Upper lobe of right lung (tissue), 1 donor: ENCODE measurements at regions not wholly inside any gene's neighbourhood (a gene's known extent, or its start where the extent isn't known, plus 50 kb on each side); places are given as distances from the start of the nearest gene placed in this dataset.

Experiments used
- ATAC-seq: fragments of 200-7000 bp; cut with Tn5 transposase; one replicate; pipeline ENCODE4 v1.9.1; 2020; ENCODE audit warnings: mild to moderate bottlenecking, moderate library complexity
- DNase-seq: peaks from one replicate; pipeline ENCODE4 v3.0.0-alpha.2; 2020
- H3K27ac ChIP-seq: fragments of 200-600 bp; one replicate; pipeline ENCODE4 v1.8.0; 2022
- H3K27me3 ChIP-seq: fragments of 200-600 bp; one replicate; pipeline ENCODE4 v1.8.0; 2022; ENCODE audit warnings: mild to moderate bottlenecking
- H3K36me3 ChIP-seq: fragments of 200-600 bp; one replicate; pipeline ENCODE4 v1.8.0; 2022
- H3K4me1 ChIP-seq: fragments of 200-600 bp; one replicate; pipeline ENCODE4 v1.8.0; 2022
- H3K4me3 ChIP-seq: fragments of 200-600 bp; one replicate; pipeline ENCODE4 v1.8.0; 2022; ENCODE audit warnings: mild to moderate bottlenecking
- H3K9me3 ChIP-seq: fragments of 200-600 bp; one replicate; pipeline ENCODE4 v1.8.0; 2022
- intact Hi-C: fragments of 100-400 bp; cut with DNase I; formaldehyde crosslinking; loops from one replicate; pipeline ENCODE4 v1.11.0; 2022
- TF ChIP-seq, protein P1 (sequence below): fragments of 200-600 bp; IDR thresholded peaks from one replicate; pipeline ENCODE4 v1.8.0; 2022; ENCODE audit warnings: antibody characterized with exemption
- donor health status: DM: no; HTN: yes; CAD: no; lungs with severe emphysema.

DNA sequence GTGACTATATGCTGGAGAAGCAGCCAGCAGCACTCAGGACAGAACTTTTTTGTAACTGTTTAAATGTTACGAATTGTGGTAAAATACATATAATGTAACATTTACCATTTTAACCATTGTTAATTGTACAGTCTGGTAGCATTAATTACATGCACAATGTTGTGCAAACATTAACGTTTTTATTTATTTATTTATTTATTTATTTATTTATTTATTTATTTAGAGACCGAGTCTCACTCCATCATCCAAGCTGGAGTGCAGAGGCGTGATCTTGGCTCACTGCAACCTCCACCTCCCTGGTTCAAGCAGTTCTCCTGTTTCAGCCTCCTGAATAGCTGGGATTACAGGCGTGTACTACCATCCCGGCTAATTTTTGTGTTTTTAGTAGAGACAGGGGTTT is 88.7 kb upstream of the TEX51 start:
- no peaks in the 10 kb centered on the region for H3K27me3 ChIP-seq
- TF ChIP-seq, protein P1, sequence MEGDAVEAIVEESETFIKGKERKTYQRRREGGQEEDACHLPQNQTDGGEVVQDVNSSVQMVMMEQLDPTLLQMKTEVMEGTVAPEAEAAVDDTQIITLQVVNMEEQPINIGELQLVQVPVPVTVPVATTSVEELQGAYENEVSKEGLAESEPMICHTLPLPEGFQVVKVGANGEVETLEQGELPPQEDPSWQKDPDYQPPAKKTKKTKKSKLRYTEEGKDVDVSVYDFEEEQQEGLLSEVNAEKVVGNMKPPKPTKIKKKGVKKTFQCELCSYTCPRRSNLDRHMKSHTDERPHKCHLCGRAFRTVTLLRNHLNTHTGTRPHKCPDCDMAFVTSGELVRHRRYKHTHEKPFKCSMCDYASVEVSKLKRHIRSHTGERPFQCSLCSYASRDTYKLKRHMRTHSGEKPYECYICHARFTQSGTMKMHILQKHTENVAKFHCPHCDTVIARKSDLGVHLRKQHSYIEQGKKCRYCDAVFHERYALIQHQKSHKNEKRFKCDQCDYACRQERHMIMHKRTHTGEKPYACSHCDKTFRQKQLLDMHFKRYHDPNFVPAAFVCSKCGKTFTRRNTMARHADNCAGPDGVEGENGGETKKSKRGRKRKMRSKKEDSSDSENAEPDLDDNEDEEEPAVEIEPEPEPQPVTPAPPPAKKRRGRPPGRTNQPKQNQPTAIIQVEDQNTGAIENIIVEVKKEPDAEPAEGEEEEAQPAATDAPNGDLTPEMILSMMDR, result no peak
- H3K4me1 ChIP-seq, result no peaks in the 10 kb centered on the region
- no peak overlapping the region for H3K4me3 ChIP-seq
- H3K36me3 ChIP-seq, result no peaks in the 10 kb centered on the region
- intact Hi-C loops, result no loop called here
- ATAC-seq (no peak), DNase-seq (no peak)
- no peak overlapping the region for H3K27ac ChIP-seq
- no peaks in the 10 kb centered on the region for H3K9me3 ChIP-seq

- DNase-seq, result no peak
- Histone ChIP-seq H3K27ac (no peak overlapping the region), H3K4me1 (no peaks in the 10 kb centered on the region), H3K36me3 (no peaks in the 10 kb centered on the region), H3K27me3 (no peaks in the 10 kb centered on the region), H3K4me3 (no peak overlapping the region), H3K9me3 (no peaks in the 10 kb centered on the region)
- no peak for ATAC-seq
- intact Hi-C loops, result no loop called here
- TF ChIP-seq, protein P1, result no peak
Observed at GRCh38 chr2:126811101-126811500, 87.6 kb upstream of the TEX51 start.

DNA sequence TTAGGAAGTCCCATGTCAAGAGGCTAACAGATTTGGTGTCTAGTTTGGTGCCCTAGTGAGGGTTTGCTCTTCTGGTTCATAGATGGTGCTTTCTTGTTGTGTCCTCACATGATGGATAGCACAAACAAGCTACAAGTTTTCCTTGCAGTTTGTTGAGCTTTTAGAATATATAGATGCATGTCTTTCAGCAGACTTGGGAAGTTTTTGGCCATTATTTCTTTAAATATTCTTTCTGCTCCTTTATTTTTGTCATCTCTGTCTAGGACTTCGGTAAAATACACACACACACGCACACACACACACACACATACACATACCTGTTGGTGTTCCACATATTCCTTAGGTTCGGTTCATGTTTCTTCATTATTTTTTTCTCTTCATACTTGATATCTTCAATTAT is 81.5 kb upstream of the TEX51 start:
- Histone ChIP-seq H3K36me3 (no peaks in the 10 kb centered on the region), H3K27ac (no peak overlapping the region), H3K4me3 (no peak overlapping the region), H3K9me3 (no peaks in the 10 kb centered on the region), H3K4me1 (no peaks in the 10 kb centered on the region), H3K27me3 (no peaks in the 10 kb centered on the region)
- no peak for ATAC-seq
- intact Hi-C loops, result no loop called here
- DNase-seq, result no peak
- TF ChIP-seq, protein P1, result no peak

DNA sequence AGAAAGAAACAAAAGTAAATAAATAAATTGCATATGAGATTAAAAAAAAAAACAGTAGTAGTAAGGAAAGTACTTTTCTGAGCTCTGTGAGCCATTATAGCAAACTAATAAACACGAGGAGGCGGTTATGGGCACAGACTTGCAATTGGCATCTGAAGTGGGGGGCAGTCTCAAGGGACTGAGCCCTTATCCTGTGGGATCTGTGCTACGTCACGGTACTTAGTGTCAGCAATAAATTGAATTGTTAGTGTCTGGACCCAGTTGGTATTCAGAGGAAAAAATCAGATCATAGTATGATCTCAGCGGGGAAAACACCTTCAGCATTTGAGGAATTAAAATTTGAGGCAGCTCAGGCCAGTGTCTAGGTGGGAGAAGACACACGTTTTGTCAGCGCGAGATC is 76.6 kb upstream of the TEX51 start:
- Histone ChIP-seq H3K27me3 (no peaks in the 10 kb centered on the region), H3K4me3 (no peak overlapping the region)
- intact Hi-C loops, result no loop called here

GRCh38 chr2:126822921-126823320 is 75.8 kb upstream of the TEX51 start:
- DNase-seq, result no peak
- no peaks in the 10 kb centered on the region for H3K27me3 ChIP-seq
- TF ChIP-seq, protein P1, result no peak
- no peaks in the 10 kb centered on the region for H3K9me3 ChIP-seq
- ATAC-seq, result no peak
- no peak overlapping the region for H3K4me3 ChIP-seq
- H3K36me3 ChIP-seq, result no peaks in the 10 kb centered on the region
- no peaks in the 10 kb centered on the region for H3K4me1 ChIP-seq
- no peak overlapping the region for H3K27ac ChIP-seq
- intact Hi-C loops, result no loop called here

More for the DNA sequence above, 76.6 kb upstream of the TEX51 start:
- no peaks in the 10 kb centered on the region for H3K36me3 ChIP-seq
- TF ChIP-seq, protein P1, result no peak
- no peak for ATAC-seq
- H3K4me1 ChIP-seq, result no peaks in the 10 kb centered on the region
- no peak overlapping the region for H3K27ac ChIP-seq
- no peak for DNase-seq
- H3K9me3 ChIP-seq, result no peaks in the 10 kb centered on the region

DNA sequence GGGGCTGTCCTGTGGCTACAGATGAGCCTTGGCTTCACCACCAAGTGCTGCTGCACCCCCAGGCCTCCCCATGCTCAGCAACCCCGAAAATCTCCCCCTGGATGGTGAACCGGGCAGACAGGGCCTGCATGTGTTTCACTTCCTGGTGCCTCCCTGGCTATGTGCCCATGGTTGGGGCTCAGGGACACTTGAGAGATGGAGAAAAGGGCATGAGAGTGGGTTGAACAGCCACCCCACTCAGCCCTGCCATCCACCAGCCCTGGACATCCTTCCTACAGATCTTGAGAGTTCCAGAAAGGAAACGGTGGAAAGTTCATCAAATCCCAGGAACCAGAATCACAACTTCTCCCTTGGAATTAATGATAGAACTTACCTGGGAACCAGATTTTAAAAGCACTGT is 74.7 kb upstream of the TEX51 start:
- H3K36me3 ChIP-seq, result no peaks in the 10 kb centered on the region
- H3K4me3 ChIP-seq, result no peak overlapping the region
- no peak overlapping the region for H3K27ac ChIP-seq
- intact Hi-C loops, result no loop called here
- TF ChIP-seq, protein P1, result no peak
- H3K27me3 ChIP-seq, result no peaks in the 10 kb centered on the region
- ATAC-seq (no peak), DNase-seq (no peak)
- H3K4me1 ChIP-seq, result no peaks in the 10 kb centered on the region
- H3K9me3 ChIP-seq, result no peaks in the 10 kb centered on the region
